Naive thymus-derived CD4-positive, alpha-beta T cell (primary cell): ENCODE measurements at regions not wholly inside any gene's neighbourhood (a gene's known extent, or its start where the extent isn't known, plus 50 kb on each side); places are given as distances from the start of the nearest gene placed in this dataset.
"Not testable (repeated sequence)": the region's sequence is repeated elsewhere in the genome, so short reads cannot be mapped to it uniquely, and the experiment has no call there.

Experiments
- ATAC-seq: fragments of 150-1000 bp; cut with Tn5 transposase; 2 replicates; pipeline ENCODE4 v1.10.0; 2021; ENCODE audit warnings: mild to moderate bottlenecking, moderate library complexity
- CTCF ChIA-PET: fragments of 350-600 bp; sonication (Branson Sonifier 250); formaldehyde crosslinking; loops from one replicate; lab custom pipeline; 2021; ENCODE audit warnings: antibody characterized with exemption; lab: Charles Lee
- POLR2A ChIA-PET: fragments of 350-600 bp; sonication (Branson Sonifier 250); formaldehyde crosslinking; loops from one replicate; lab custom pipeline; 2021; ENCODE audit warnings: antibody characterized with exemption, inconsistent platforms; lab: Charles Lee
- DNase-seq, 9 donors: peaks; one replicate each; pipeline versions ENCODE4 v3.0.0 to v3.0.0-alpha.2; 2020 to 2022; ENCODE audit warnings: mixed read lengths in 1 of 9
- H3K27ac ChIP-seq: one replicate; pipeline ENCODE4 v1.7.0; 2013; ENCODE audit warnings: mild to moderate bottlenecking, low read depth, low read length, moderate library complexity
- H3K27me3 ChIP-seq, 2 donors: one replicate each; pipeline ENCODE4 v1.7.0; 2013; ENCODE audit warnings: low read length in 2 of 2, mild to moderate bottlenecking in 2 of 2, moderate library complexity in 2 of 2; ENCODE audit not compliant: control insufficient read depth in 2 of 2, insufficient read depth in 2 of 2
- H3K36me3 ChIP-seq, 3 experiments: 1 replicate in 2 of 3; 2 replicates in 1 of 3; pipeline ENCODE4 v1.7.0; 2013; ENCODE audit warnings: low read length in 3 of 3, mild to moderate bottlenecking in 3 of 3, moderate library complexity in 1 of 3; ENCODE audit not compliant: insufficient read depth in 3 of 3, control insufficient read depth in 2 of 3
- H3K4me1 ChIP-seq, 2 donors: one replicate each; pipeline ENCODE4 v1.7.0; 2013; ENCODE audit warnings: low read length in 2 of 2, mild to moderate bottlenecking in 2 of 2, moderate library complexity in 1 of 2; ENCODE audit not compliant: control insufficient read depth in 2 of 2, insufficient read depth in 2 of 2
- H3K4me3 ChIP-seq: 2 replicates; pipeline ENCODE4 v1.7.0; 2013; ENCODE audit warnings: mild to moderate bottlenecking, low read length
- H3K9me3 ChIP-seq, 3 experiments: 1 replicate in 2 of 3; 2 replicates in 1 of 3; pipeline ENCODE4 v1.7.0; 2013; ENCODE audit warnings: low read length in 3 of 3; ENCODE audit not compliant: control insufficient read depth in 2 of 3
- H3K27ac Mint-ChIP-seq, 9 donors: one replicate each; pipeline ENCODE4 v1.8.0; 2020 to 2022; ENCODE audit warnings: mixed read lengths in 9 of 9, mild to moderate bottlenecking in 8 of 9, moderate library complexity in 5 of 9, inconsistent platforms in 2 of 9
- H3K27me3 Mint-ChIP-seq, 5 donors: one replicate each; pipeline ENCODE4 v1.8.0; 2021 to 2022; ENCODE audit warnings: mixed read lengths in 5 of 5, mild to moderate bottlenecking in 1 of 5
- H3K36me3 Mint-ChIP-seq, 5 donors: one replicate each; pipeline ENCODE4 v1.8.0; 2020 to 2022; ENCODE audit warnings: mixed read lengths in 5 of 5, mild to moderate bottlenecking in 3 of 5, inconsistent platforms in 1 of 5
- H3K4me1 Mint-ChIP-seq, 7 donors: one replicate each; pipeline ENCODE4 v1.8.0; 2020 to 2022; ENCODE audit warnings: mixed read lengths in 7 of 7, mild to moderate bottlenecking in 3 of 7, inconsistent platforms in 1 of 7
- H3K4me3 Mint-ChIP-seq, 10 donors: one replicate each; pipeline ENCODE4 v1.8.0; 2020 to 2022; ENCODE audit warnings: mild to moderate bottlenecking in 10 of 10, mixed read lengths in 10 of 10, moderate library complexity in 6 of 10, inconsistent platforms in 2 of 10
- H3K9me3 Mint-ChIP-seq, 11 donors: one replicate each; pipeline ENCODE4 v1.8.0; 2020 to 2022; ENCODE audit warnings: mixed read lengths in 11 of 11, mild to moderate bottlenecking in 4 of 11, inconsistent platforms in 1 of 11, moderate library complexity in 1 of 11
- intact Hi-C, 2 donors: fragments of 100-400 bp; cut with micrococcal nuclease; formaldehyde crosslinking; loops; one replicate each; pipeline ENCODE4 v1.15.1; 2023

DNA sequence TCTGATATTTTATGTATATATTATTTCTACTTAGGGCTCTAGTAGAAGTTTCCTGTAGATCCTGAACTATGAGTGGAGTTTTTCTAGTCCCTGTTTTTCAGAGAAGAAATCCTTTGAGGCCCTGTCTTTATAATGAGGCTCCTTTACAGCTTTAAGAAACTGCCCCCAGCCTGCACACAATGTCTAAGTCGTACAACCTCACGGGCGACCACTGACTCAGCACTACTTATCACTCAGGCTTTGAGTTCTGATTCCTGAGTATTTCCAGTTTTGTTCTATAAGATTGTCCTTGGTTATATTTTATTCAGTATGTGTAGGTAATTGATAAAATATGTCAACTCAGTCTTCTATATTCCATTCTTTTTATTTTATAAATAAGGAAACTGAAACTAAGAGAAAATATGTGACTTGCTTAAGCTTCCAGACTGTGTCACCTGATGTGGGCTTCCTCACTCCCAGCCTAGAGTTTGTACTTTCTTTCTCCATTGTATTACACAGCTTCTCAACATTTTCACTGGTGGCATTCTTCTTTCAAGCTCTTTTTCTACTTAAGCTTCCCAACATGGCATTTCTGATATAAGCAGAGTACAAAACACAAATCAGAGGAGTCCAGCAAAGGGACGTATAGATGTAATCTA, 167.0 kb downstream of the TBX18 start:
- DNase-seq (no peak), ATAC-seq (no peak)
- Histone ChIP-seq H3K4me1 (no peaks in the 10 kb centered on the region), H3K27me3 (no peaks in the 10 kb centered on the region), H3K9me3 (no peaks in the 10 kb centered on the region), H3K36me3 (no peaks in the 10 kb centered on the region), H3K4me3 (no peak overlapping the region), H3K27ac (no peak overlapping the region)
- Mint-ChIP-seq H3K4me1 (no peaks in the 10 kb centered on the region), H3K9me3 (peaks cover 0 to 10% (median 0%) of the 10 kb centered on the region in 11 donors), H3K36me3 (no peaks in the 10 kb centered on the region), H3K27ac (no peak overlapping the region), H3K4me3 (no peak overlapping the region), H3K27me3 (no peaks in the 10 kb centered on the region)
- ChIA-PET CTCF (no interaction called here), POLR2A (no interaction called here)
- intact Hi-C loops: no loop called here

DNA sequence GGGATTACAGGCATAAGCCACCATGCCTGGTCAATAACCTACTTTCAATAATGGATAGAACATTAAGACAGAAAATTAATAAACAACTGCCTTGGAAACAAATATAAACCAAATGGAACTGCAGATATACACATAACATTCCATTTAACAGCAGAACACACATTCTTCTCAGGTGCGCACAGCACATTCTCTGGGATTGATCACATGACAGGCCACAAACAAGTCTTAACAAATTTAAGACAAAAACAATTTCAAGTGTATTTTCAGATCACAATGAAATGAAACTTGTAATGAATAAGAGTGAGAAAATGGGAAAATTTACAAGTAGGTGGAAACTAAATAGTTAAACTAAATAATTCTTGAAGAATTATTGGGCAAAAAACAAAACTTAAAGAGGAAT, 167.9 kb downstream of the TBX18 start:
- Mint-ChIP-seq H3K4me3 (no peak overlapping the region), H3K27me3 (no peaks in the 10 kb centered on the region), H3K36me3 (no peaks in the 10 kb centered on the region), H3K4me1 (no peaks in the 10 kb centered on the region), H3K27ac (no peak overlapping the region), H3K9me3 (peaks cover 0 to 10% (median 0%) of the 10 kb centered on the region in 11 donors)
- Histone ChIP-seq H3K4me1 (no peaks in the 10 kb centered on the region), H3K36me3 (no peaks in the 10 kb centered on the region), H3K4me3 (no peak overlapping the region), H3K9me3 (no peaks in the 10 kb centered on the region), H3K27me3 (no peaks in the 10 kb centered on the region), H3K27ac (no peak overlapping the region)
- DNase-seq (no peak), ATAC-seq (no peak)
- CTCF ChIA-PET: no interaction called here
- POLR2A ChIA-PET: no interaction called here
- intact Hi-C loops: no loop called here

DNA sequence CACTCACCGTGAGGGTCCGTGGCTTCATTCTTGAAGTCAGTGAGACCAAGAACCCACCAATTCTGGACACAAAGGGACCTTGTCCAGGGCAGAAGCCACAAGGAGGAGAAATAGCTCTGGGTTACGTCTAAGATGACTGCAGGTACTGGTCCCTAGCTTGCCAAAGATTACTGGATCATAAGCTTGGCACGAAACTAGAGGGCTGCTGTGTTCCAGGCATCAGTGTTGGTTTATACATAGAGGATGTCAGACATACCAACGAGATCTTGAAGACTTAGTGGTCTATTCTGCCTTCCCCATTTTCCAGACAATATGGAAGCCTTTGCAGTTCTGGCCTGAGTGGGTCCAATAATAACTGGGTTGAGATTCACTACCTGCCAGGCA, 175.7 kb downstream of the TBX18 start:
- Histone ChIP-seq H3K4me1 (no peaks in the 10 kb centered on the region), H3K4me3 (no peak overlapping the region), H3K36me3 (no peaks in the 10 kb centered on the region), H3K9me3 (no peaks in the 10 kb centered on the region), H3K27ac (no peak overlapping the region), H3K27me3 (no peaks in the 10 kb centered on the region)
- ATAC-seq (no peak), DNase-seq (no peak)
- H3K27ac Mint-ChIP-seq: no peak overlapping the region
- H3K9me3 Mint-ChIP-seq: peaks cover 0 to 5% (median 0%) of the 10 kb centered on the region in 11 donors
- intact Hi-C loops: no loop called here
- peaks cover 0 to 5% (median 0%) of the 10 kb centered on the region in 5 donors for H3K27me3 Mint-ChIP-seq
- H3K36me3 Mint-ChIP-seq: no peaks in the 10 kb centered on the region
- H3K4me3 Mint-ChIP-seq: peak overlapping the region in 6 of 10 donors; percentile 8 to 73 (median 41)
- peaks cover 0 to 7% (median 5%) of the 10 kb centered on the region in 7 donors for H3K4me1 Mint-ChIP-seq
- ChIA-PET CTCF (no interaction called here), POLR2A (no interaction called here)

DNA sequence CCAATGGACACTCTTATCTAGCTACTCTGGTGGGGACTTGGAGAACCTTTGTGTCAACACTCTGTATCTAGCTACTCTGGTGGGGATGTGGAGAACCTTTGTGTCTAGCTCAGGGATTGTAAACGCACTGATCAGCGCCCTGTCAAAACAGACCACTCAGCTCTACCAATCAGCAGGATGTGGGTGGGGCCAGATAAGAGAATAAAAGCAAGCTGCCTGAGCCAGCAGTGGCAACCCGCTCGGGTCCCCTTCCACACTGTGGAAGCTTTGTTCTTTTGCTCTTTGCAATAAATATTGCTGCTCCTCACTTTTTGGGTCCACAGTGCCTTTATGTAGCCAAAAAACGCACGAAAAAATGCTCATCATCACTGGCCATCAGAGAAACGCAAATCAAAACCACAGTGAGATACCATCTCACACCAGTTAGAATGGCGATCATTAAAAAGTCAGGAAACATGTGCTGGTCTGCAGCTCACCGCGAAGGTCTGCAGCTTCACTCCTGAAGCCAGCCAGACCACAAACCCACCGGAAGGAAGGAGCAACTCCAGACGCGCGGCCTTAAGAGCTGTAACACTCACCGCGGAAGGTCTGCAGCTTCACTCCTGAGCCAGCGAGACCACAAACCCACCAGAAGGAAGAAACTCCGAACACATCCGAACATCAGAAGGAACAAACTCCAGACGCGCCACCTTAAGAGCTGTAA, 176.3 kb downstream of the TBX18 start:
- CTCF ChIA-PET, H3K9me3 Mint-ChIP-seq, H3K36me3 Mint-ChIP-seq, DNase-seq, H3K27ac ChIP-seq, H3K4me1 ChIP-seq, H3K4me3 ChIP-seq, ATAC-seq, POLR2A ChIA-PET, H3K36me3 ChIP-seq, H3K4me1 Mint-ChIP-seq, H3K27me3 Mint-ChIP-seq, H3K9me3 ChIP-seq, intact Hi-C loops, H3K27me3 ChIP-seq: not testable (repeated sequence)
- H3K4me3 Mint-ChIP-seq: peak overlapping the region in 8 of 10 donors; percentile 1 to 73 (median 30)
- peak overlapping the region in 1 of 9 donors; percentile 46 for H3K27ac Mint-ChIP-seq

DNA sequence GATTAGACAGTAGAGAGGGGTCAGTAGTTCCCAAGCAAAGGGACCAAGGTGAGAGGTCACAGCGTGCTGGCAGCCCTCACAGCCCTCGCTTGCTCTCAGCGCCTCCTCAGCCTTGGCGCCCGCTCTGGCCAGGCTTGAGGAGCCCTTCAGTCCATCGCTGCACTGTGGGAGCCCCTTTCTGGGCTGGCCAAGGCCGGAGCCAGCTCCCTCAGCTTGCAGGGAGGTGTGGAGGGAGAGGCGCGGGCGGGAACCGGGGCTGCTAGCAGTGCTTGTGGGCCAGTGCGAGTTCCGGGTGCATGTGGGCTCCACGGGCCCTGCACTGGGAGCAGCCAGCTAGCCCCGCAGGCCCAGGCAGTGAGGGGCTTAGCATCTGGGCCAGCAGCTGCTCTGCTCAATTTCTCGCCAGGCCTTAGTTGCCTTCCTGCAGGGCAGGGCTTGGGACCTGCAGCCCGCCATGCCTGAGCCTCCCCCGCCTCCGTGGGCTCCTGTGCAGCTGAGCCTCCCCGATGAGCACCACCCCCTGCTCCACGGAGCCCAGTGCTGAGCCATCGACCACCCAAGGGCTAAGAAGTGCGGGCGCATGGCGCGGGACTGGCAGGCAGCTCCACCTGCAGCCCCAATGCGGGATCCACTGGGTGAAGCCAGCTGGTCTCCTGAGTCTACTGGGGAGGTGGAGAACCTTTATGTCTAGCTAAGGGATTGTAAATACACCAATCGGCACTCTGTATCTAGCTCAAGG, 177.0 kb downstream of the TBX18 start:
- DNase-seq, H3K27ac ChIP-seq, H3K27me3 Mint-ChIP-seq, H3K4me3 Mint-ChIP-seq, CTCF ChIA-PET, H3K36me3 ChIP-seq, H3K36me3 Mint-ChIP-seq, H3K9me3 ChIP-seq, ATAC-seq, POLR2A ChIA-PET, H3K9me3 Mint-ChIP-seq, H3K4me3 ChIP-seq, intact Hi-C loops, H3K4me1 Mint-ChIP-seq, H3K27ac Mint-ChIP-seq, H3K4me1 ChIP-seq, H3K27me3 ChIP-seq: not testable (repeated sequence)

DNA sequence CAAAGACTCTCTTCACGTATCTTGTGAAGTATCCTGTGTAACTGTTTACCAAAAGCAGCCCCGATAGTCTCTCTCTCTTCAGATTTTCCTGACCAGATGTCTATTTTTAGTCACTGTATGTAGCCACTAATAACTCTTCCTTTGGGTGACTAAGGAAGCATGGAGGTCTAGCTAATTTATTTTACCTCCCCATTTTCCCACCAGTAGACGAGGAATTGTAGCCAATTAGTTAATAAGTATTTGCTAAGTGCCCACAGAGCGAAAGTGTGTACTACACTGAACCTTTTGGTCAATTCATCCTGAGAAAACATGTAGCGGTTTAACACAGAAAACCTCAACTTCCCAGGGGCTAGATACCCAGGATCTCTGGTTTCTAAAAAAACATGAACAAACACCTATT, 180.6 kb downstream of the TBX18 start:
- H3K9me3 ChIP-seq: no peaks in the 10 kb centered on the region
- no peaks in the 10 kb centered on the region for H3K36me3 ChIP-seq
- POLR2A ChIA-PET: no interaction called here
- H3K9me3 Mint-ChIP-seq: peaks cover 0 to 9% (median 5%) of the 10 kb centered on the region in 11 donors
- no peak overlapping the region for H3K4me3 ChIP-seq
- H3K4me1 ChIP-seq: no peaks in the 10 kb centered on the region
- no peaks in the 10 kb centered on the region for H3K36me3 Mint-ChIP-seq
- intact Hi-C loops: no loop called here
- H3K27ac Mint-ChIP-seq: no peak overlapping the region
- H3K27me3 ChIP-seq: no peaks in the 10 kb centered on the region
- ATAC-seq (no peak), DNase-seq (no peak)
- H3K4me1 Mint-ChIP-seq: peaks cover 0 to 7% (median 5%) of the 10 kb centered on the region in 7 donors
- CTCF ChIA-PET: no interaction called here
- no peak overlapping the region for H3K27ac ChIP-seq
- peaks cover 0 to 5% (median 0%) of the 10 kb centered on the region in 5 donors for H3K27me3 Mint-ChIP-seq
- no peak overlapping the region for H3K4me3 Mint-ChIP-seq
